ENCODE measurements at regions not wholly inside any gene's neighbourhood (a gene's known extent, or its start where the extent isn't known, plus 50 kb on each side); places are given as distances from the start of the nearest gene placed in this dataset.

DNA sequence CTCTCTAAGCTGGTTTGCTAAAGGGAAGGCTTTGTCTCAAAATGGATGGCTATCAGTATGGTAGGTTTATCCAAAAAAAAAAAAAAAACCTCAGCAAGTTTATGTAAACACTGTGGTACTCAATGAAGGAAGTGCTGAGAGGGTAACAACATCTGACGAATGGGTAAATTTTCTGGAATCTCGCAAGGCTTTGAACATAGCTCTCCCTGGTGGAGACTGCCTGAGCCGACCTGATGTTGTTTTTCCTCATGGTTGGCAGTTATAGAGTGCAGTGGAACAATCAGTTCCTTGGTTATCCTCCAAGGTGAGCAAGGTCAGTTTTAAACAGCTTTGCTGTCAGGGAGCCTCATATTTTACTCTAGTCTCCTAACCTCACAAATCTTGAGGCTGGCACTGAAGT, 94.6 kb downstream of the ZPLD1 start:
- peak; percentile 15 for DNase-seq

DNA sequence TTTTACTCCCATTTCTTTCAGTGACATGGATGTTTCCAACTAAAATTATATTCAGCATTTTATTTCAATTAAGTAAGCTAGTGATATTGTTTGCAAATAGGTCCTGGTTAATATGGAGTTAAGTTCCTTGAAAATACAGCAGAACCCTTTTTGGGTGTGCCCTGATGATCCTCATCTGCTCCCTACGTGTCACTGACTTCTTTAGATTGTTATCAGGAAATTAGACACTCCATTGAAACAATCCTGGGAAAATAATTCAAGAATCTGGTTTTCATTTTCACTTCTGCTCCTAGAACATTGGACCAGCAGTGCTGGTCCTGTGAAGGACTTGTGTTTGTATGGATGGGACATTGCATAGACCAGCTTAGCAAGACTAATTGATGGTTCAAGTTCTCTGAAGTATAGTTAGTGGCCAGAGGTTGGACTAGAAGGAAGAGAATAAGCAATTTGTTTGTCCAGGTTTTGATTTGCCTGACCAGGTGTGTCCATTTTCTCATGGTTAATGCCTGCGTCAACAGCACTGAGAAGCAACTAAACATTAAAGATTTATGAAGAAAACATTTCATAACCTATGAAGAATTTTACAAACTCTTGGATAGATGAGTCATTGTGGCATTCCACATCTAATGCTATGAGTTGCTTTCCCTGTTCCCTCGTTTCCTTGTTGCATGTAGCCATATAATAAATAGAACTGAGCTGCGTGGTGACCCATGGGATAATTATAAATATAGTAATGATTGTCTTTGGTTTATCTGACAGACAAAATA, 95.8 kb downstream of the ZPLD1 start:
- peak; percentile 50 for DNase-seq

DNA sequence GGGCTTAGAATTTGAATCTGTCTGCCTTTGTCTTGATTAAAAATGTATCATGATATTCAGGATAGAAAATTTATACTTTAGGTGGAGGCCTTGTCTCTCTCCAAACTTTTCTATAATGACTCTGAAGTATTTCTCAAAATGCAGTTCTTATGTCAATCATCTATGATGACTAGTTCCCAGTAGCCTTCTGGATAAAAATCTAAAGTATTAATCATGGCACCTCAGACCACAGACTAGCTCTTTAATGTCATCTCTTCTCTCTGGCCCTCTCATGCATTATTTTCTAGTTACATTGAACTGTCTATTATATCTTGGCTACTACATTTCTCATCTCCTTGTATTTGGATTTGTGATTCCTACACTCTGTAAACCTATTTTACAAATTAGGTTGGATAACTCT, 96.9 kb downstream of the ZPLD1 start:
- DNase-seq, result no peak

DNA sequence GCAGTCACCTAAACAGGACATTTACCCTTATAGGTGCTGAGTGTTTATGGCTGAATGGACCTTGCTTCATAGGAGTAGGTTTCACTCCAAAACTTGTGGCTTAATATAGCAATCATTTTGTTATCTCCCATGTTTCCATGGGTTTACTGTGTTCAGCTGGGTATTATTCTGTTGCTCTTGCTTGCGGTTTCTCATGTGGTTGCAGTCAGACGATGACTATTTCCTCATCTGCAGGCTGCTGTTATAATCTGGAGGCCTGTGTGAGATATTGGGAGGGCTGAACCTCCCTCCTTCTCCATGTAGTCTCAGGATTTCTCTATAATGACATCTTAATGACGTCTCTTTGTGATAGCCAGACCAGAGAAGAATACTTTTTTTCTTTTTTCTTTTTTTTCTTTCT, 98.1 kb downstream of the ZPLD1 start:
- peak; percentile 68 for DNase-seq

DNA sequence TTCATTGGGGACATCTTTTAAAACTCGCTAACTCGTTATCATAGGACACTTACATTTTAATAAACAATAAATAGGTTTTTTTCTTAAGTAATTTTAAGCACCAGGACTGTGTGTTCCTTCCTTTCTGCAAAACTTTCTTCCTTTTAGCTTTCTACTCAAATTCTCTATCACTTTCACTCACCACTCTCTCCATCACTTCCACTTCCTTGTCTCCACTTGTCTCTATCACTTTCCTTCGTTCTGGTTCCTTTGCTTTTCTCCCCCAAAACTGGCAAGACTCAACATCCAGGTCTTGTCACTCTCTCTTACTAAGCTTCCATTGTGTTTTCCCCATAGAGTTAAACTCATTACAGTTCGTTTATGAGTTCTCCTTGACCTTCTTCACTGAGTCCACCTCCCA, 99.0 kb downstream of the ZPLD1 start:
- DNase-seq, result no peak

DNA sequence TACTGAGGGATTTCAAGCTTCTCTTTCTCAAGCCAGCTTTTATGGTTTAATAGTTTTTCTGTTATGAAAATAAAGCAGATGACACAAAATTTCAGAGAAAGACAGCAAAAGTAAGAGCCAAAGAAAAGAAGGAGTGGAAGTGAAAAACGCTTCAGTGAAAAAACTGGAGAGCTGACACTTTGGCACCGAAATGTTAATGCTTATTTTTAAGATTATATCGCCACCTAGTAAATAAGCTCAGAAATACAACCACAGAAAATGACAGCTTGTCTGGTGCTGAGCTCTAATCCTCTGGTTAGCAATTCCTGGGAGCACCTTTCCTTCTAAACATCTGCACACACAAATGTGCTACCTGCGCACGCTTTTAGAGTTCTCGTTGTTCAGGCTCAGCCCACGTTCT, 101.6 kb downstream of the ZPLD1 start:
- DNase-seq, result peak; percentile 42

DNA sequence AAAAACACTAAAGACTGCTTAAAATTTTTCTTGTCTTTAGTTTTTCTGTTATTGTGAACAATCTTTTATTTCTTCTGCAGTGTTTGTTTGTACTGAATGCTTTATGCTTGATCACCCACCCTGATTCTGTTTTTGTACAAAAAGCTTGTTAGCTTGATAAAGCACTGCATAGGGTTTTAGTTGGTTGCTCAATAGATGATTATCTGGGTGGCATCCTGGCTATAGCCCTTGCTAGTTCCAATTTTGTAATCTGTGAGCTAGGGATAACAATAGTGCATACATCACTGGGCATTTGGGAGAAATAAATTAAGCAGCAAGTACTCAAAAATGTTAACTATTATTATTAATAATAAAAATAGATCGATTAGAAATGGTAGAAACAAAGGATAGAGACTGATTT, 102.3 kb downstream of the ZPLD1 start:
- DNase-seq, result no peak

DNA sequence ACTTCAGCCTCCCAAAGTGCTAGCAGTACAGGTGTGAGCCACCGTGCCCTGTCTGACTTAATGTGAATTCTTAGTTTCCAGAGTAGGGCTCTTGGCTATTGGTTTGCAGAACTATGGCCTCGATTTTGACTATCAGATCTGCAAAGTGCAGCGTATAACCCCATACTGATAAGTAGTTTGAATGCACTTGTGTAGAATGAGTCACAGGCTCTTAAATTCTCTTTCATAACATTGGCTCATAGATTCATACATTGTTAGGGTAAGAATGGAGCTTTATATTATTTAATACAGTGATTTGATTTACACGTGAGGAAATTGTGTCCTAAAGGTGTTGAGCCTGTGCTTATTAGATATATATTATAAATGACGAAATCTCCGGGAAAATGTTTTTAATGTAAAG, 109.9 kb downstream of the ZPLD1 start:
- no peak for DNase-seq

DNA sequence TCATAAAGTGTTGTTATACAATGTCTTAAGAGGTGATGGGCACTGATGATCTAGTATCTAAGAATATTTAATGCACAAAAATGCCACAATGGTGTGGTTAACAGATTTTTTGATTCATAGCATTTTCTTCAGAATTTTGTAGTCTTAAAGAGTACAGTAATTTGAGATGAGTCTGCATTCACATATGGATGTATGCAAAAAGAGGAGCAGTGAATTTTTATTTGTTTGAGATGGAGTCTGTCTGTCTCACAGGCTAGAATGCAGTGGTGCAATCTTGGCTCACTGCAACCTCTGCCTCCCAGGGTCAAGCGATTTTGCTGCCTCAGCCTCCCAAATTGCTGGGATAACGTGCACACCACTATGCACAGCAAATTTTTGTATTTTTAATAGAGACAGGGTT, 110.5 kb downstream of the ZPLD1 start:
- no peak for DNase-seq

DNA sequence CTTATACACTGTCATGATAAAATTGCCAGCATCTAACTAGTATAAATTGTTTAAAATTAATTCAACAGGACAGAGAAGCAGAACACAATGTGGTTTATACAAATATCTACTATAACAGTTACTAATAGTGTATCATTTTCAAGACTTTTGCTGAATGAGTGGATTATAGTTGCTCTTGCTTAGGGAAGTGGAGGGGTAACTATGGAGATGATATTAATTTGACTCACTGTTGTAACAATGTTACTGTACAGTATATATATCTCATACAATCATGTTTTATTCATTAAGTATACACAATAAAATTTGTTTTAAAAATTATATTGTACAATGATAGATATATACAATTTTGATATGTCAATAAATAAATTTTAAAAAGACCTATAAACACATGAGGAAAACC, 119.1 kb downstream of the ZPLD1 start:
- DNase-seq, result no peak

DNA sequence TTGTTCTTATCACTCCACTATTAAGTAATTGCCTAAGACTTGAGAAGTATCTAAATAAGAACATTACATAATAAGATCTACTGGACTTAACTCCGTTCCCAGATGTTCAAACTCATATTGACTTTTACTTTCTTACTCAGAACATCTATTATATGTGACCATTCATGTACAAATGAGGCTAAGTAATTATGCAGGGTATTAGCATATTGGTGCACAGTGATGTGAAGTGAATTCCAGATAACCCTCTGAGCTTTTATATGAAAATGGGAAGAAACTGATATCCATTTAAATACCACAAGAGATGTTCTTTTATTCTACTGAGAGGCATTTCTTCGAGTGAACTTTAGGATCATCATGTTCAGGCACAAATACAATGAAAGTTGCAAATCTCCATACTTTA, 135.7 kb downstream of the ZPLD1 start:
- DNase-seq, result no peak

DNA sequence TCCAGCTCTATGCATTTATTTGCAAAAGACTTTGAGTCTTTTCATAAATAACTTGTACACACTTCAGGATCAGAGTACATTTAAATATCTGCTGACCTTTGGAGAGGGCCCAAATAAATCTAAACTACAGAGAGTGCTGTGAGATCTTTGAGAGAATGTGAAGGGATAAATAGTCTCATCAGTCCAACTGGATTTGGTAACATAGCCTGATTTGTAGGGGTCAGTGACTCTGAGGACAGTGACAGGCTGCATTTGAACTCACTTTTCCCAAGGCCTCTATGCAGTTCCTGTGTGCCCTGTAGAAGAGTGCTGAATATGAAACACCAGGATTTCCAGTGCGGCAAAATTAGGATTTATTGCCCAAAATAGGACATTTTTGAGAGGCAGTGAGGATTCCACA, 136.2 kb downstream of the ZPLD1 start:
- DNase-seq, result no peak

DNA sequence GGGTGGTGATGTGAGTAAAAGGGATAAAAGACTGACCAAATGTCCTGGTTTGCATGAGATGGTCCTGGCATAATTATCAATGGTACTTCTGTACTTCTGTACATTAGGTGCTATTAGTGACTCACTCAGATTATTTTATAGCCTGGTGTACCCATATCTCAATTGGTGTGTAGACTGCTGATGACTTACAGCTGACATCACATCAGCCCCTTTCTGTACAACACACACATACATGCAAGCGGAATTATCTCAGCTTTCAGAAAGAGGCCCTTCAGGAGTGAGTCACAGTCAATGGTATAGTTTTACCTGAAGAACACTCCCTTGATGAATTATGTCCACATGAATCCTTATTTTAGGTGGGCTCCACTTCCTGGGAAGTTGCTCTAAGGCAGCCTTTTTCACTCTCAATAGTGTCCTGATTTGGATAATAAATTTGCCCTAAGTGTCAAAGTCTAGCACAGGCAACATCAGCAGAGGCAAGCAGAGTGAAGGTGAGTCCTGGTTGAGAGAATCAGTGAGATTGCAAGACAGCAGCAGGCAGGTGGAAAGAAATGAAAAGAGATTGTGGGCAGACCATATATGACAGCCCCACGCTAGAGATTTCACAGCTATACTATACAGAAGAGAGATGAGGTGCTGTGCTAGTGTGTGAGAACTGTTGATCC, 137.0 kb downstream of the ZPLD1 start:
- DNase-seq, result no peak

DNA sequence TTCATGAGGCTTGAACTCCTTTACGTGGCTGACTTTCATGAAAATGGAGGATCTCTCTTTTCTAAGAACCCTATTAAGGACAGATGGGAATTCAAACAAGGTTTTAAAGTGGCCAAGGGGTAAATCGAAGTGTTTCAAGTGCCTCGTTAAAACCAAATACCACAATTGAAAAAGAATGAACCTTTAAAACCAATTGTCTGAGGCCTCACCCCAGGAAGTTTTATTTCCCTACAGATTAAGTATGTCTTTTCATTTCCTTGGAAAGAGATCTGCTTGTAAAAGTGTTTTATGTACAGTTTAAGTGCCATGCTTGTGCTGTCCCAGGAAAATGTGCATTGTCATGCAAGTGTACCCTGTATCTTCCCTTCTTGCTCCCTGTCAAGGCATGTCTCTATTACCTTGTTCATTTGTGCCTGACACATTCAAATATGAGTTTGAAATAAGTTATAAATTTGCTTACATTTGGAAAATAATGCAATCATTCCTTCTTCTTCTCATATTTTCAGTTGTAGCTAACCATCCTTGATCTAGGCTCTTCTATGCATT, 138.7 kb downstream of the ZPLD1 start:
- DNase-seq, result no peak

DNA sequence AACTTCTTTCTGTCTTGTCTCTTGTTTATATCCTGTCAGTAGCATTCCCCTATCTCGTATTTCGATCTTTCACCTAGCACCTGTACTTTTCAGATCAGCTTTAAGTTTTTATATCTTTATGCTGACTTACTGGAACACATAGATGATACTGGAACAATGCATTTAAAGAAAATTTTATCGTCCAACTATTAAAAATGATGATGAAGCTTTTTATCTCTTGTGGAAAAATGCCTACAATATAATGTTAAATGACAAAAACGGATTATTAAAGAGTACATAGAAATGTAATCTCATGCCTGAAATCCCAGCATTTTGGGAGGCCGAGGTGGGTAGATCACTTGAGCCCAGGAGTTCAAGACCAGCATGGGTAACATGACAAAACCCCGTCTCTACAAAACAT, 139.5 kb downstream of the ZPLD1 start:
- DNase-seq, result no peak

DNA sequence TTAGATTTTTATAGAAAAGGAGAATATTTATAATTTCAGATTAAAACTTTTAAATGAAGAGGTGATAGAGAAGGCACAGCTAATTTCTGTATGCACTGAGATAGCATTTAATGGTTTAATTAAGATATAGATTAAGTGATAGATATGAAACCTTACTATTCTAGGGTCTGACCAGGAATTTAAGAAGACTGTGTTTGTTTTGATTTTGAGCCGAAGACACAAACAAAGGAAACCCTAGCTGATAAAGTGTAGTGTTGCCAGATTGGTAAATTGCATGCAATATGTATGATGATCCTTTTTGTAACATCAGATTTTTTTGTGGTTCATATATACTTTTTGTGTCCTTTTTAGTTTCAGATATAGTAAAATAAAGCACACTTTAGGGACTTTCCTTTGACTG, 141.8 kb downstream of the ZPLD1 start:
- DNase-seq, result no peak

DNA sequence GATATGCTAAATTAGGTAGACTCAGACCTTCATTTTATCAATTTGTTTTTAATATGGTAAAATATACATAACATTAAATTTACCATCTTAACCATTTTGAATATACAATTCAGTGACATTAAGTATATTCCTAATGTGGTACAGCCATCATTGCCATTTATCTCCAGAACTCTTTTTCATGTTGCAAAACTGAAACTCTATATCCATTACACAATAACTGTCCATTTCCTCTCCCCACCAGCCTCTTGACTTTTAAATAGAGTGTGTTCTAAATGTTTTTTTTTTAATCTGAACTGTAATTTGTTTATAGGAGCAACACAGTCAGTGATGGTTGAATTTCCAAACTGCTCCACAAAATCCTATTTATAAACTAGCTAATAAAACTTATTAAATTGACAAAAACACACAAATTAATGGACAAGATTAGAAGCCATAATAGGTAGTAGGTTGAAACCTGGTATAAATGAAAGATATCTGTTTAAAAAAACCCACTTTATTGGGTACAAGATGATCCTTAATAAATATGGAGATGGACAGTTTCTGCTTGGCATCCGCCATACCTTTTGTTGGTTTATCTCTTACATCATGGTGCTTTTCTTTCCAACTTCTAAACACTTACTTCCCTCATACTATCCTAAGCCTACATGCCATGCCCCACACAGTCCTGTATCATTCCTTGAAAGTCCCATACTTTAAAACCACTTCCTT, 142.4 kb downstream of the ZPLD1 start:
- no peak for DNase-seq

DNA sequence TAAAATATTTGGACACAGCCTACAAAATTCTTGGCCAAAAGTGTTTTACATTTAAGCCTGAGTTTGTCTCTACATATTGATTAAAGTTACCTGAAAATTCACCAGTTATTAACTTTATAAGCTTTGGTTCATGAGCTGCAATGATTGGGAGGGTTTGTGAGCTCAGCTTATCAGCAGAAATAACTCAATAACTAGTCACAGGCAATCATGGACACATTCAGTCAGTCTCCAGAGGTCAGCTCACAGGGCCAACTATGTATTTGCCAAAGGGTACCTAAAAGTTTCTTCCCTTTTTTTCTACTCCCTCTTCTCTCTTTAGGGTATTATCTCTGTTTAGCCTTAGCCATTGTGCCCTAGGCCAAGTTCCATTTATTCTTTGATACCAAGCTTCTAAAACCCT, 145.9 kb downstream of the ZPLD1 start:
- no peak for DNase-seq

DNA sequence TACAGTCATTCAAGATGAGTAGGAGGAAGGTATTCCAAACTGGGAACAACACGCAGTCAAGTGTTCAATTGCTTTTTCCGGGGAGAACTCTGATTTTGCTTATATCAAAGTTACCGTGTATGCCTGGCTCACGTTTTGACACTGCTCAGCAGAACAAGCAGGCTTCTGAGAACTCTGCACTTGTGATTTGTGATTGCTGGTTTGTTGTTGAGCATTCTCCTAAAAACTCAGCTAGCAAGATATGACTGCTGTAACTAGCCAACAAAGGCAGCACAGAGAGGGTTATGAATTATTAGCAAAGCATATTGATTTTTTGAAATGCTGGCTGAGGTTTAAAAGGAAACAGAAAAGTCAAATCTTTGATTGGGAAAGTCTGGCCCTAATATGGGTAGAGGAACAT, 151.7 kb downstream of the ZPLD1 start:
- no peak for DNase-seq

DNA sequence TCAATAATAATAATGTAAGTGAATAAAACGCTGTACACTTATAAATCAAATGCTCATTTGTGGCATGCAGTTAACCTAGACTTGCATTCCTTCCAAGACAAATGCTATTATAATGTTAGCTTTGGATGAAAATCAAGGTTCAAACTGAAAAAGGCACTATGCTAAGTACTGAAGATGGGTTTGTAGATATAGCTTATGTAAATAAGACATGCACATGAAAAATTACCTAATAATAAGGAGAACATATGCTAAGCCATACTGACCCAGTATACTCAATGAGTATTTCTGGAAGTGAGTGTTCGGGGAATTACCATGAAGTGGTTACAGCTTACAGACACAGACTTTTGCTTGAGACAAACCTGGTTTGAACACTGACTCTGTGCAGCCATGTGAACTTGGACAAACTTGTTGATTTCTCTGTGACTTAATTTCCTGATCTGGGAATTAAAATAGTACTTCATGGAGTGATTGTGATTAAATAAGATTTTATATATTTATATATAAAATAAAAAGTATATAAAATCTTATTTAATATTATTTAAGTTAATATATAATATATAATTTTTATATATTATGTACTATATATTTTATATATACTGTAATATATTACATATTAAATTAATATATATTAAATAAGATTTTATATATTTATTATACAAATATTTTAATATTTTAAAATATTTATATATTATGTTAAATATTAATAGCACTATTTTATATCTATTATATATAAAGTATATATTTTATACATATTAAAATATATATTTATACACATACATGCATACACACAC, 159.2 kb downstream of the ZPLD1 start:
- DNase-seq, result no peak

DNA sequence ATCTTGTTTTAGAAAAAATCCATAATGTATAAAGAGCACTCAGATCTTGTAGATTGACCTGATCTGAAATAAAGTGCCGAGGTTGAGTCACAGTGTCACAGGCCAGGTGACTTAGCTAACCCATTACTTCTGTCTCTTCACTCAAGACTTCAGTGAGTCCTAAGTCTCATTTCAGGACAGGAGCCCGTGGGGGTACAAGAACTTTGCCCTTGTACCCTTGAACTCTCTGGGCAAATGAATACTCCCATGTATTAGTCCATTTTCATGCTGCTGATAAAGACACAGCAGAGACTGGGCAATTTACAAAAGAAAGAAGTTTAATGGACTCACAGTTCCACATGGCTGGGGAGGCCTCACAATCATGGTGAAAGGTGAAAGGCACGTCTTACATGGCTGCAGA, 160.2 kb downstream of the ZPLD1 start:
- no peak for DNase-seq

DNA sequence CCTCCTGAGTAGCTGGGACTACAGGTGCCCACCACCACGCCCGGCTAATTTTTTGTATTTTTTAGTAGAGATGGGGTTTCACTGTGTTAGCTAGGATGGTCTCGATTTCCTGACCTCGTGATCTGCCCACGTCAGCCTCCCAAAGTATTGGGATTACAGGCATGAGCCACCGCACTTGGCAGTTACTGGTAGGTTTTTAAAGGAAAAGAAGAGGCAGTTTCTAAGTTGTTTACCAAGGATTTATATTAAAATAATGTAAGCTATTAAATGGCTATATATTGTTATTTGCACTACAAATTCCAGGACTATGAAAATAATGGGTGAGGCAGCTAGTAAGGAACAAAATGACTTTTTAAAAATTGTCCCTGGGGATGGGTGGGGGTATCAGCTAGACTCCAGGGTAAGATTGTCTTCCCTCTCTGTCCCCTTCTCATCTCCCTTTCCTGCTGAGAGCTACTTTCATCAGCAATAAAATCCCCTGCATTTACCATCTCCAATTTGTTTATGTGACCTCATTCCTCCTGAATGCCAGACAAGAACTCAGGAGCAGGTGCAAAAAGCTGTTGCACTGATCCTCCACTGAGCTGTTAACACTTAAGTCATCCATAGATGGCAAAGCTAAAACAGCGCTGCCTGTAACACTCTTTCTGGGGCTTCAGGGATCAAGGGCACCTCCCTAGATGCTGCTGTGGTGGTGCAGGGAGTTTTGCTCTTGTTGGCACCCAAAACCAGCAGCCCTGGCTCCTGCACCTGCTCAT, 165.2 kb downstream of the ZPLD1 start:
- DNase-seq, result no peak
